Natural killer cell (primary cell): ENCODE measurements at regions not wholly inside any gene's neighbourhood (a gene's known extent, or its start where the extent isn't known, plus 50 kb on each side); places are given as distances from the start of the nearest gene placed in this dataset.

Experiments used
- ATAC-seq, 3 donors: fragments of 150-1000 bp in 2 of 3; fragments of 200-7000 bp in 1 of 3; cut with Tn5 transposase; 1 replicate in 1 of 3; 2 replicates in 2 of 3; pipeline ENCODE4 v1.10.0; 2021; ENCODE audit warnings: mild to moderate bottlenecking in 2 of 3, moderate library complexity in 2 of 3
- DNase-seq, 2 donors: peaks; one replicate each; pipeline versions ENCODE4 v3.0.0 to v3.0.0-alpha.2; 2013 to 2021; ENCODE audit warnings: mixed read lengths in 1 of 2
- H3K27ac ChIP-seq: one replicate; pipeline ENCODE4 v1.5.1; 2013; ENCODE audit warnings: mild to moderate bottlenecking, low read length
- H3K27me3 ChIP-seq: one replicate; pipeline ENCODE4 v1.6.1; 2013; ENCODE audit warnings: low read length; ENCODE audit not compliant: control insufficient read depth, insufficient read depth
- H3K36me3 ChIP-seq: one replicate; pipeline ENCODE4 v1.6.1; 2013; ENCODE audit warnings: low read length; ENCODE audit not compliant: control insufficient read depth, insufficient read depth
- H3K4me1 ChIP-seq: one replicate; pipeline ENCODE4 v1.6.1; 2013; ENCODE audit warnings: low read length; ENCODE audit not compliant: control insufficient read depth, insufficient read depth
- H3K4me3 ChIP-seq: one replicate; pipeline ENCODE4 v1.5.1; 2013; ENCODE audit warnings: low read length
- H3K9me3 ChIP-seq: one replicate; pipeline ENCODE4 v1.6.1; 2013; ENCODE audit warnings: low read length; ENCODE audit not compliant: control insufficient read depth, insufficient read depth
- H3K27ac Mint-ChIP-seq, 2 donors: one replicate each; pipeline ENCODE4 v1.8.0; 2022; ENCODE audit warnings: mild to moderate bottlenecking in 2 of 2, mixed read lengths in 2 of 2, moderate library complexity in 1 of 2
- H3K27me3 Mint-ChIP-seq, 2 donors: one replicate each; pipeline ENCODE4 v1.8.0; 2022; ENCODE audit warnings: low read depth in 2 of 2, mixed read lengths in 2 of 2
- H3K36me3 Mint-ChIP-seq: one replicate; pipeline ENCODE4 v1.8.0; 2022; ENCODE audit warnings: mixed read lengths
- H3K4me1 Mint-ChIP-seq, 2 donors: one replicate each; pipeline ENCODE4 v1.8.0; 2022; ENCODE audit warnings: mixed read lengths in 2 of 2
- H3K4me3 Mint-ChIP-seq: one replicate; pipeline ENCODE4 v1.8.0; 2022; ENCODE audit warnings: mild to moderate bottlenecking, moderate library complexity, mixed read lengths
- H3K9me3 Mint-ChIP-seq, 2 donors: one replicate each; pipeline ENCODE4 v1.8.0; 2022; ENCODE audit warnings: mixed read lengths in 2 of 2
- CTCF ChIP-seq: fragments of 200-600 bp; IDR thresholded peaks from one replicate; pipeline ENCODE4 v1.8.0; 2022; ENCODE audit warnings: antibody characterized with exemption
- WGBS: methylation state at CpG from one replicate; pipeline ENCODE4 v1.1.7; 2013; ENCODE audit warnings: missing lambda C conversion rate; ENCODE audit not compliant: insufficient coverage; 5-methylcytosine and 5-hydroxymethylcytosine counted together
- intact Hi-C: fragments of 100-400 bp; cut with micrococcal nuclease; formaldehyde crosslinking; loops from one replicate; pipeline ENCODE4 v1.14.2; 2022

DNA sequence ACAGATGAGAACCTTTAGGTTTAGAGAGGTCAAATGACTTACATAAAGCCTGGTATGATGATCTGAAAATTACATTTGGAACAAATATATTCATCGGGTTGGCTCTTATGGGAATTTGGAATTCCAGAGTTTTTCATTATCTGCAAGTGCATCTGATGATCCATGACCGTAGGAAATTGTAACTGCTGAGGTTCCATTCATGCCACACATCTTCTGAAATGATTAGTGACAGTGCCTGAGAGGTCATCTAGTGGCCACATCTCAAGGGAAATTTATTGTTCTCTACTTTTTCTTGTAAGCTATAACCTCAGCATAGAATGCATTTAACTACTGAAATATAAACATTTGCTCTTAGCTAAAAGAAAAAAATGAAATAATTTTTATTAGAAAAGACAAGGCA, 105.8 kb upstream of the NWD2 start:
- H3K27me3 Mint-ChIP-seq = no peaks in the 10 kb centered on the region
- no peak overlapping the region for H3K27ac Mint-ChIP-seq
- DNase-seq (no peak), ATAC-seq (no peak)
- H3K9me3 Mint-ChIP-seq = peaks cover 3% of the 10 kb centered on the region in 2 donors
- TF ChIP-seq CTCF = no peak
- H3K4me1 Mint-ChIP-seq = no peaks in the 10 kb centered on the region
- no peaks in the 10 kb centered on the region for H3K4me1 ChIP-seq
- no peak overlapping the region for H3K4me3 Mint-ChIP-seq
- no peaks in the 10 kb centered on the region for H3K36me3 ChIP-seq
- no peak overlapping the region for H3K27ac ChIP-seq
- WGBS = 40% methylated on average over 2 of the region's 2 CpGs
- H3K27me3 ChIP-seq = no peaks in the 10 kb centered on the region
- H3K9me3 ChIP-seq = no peaks in the 10 kb centered on the region
- H3K4me3 ChIP-seq = no peak overlapping the region
- no peaks in the 10 kb centered on the region for H3K36me3 Mint-ChIP-seq
- intact Hi-C loops = no loop called here

GRCh38 chr4:37139987-37140386, 104.6 kb upstream of the NWD2 start:
- Histone ChIP-seq H3K4me3 (no peak overlapping the region), H3K27me3 (no peaks in the 10 kb centered on the region), H3K27ac (no peak overlapping the region), H3K9me3 (no peaks in the 10 kb centered on the region), H3K4me1 (no peaks in the 10 kb centered on the region), H3K36me3 (no peaks in the 10 kb centered on the region)
- 6% methylated on average over 1 of the region's 1 CpG for WGBS
- Mint-ChIP-seq H3K27me3 (no peaks in the 10 kb centered on the region), H3K9me3 (peaks cover 5 to 7% of the 10 kb centered on the region in 2 donors), H3K4me3 (no peak overlapping the region), H3K36me3 (no peaks in the 10 kb centered on the region), H3K4me1 (no peaks in the 10 kb centered on the region), H3K27ac (no peak overlapping the region)
- TF ChIP-seq CTCF = no peak
- DNase-seq (no peak), ATAC-seq (no peak)
- intact Hi-C loops = no loop called here

- H3K27me3 ChIP-seq = no peaks in the 10 kb centered on the region
- no peaks in the 10 kb centered on the region for H3K36me3 ChIP-seq
- no peak for DNase-seq
- no peak overlapping the region for H3K27ac ChIP-seq
- H3K4me3 ChIP-seq = no peak overlapping the region
- no peak for TF ChIP-seq CTCF
- Mint-ChIP-seq H3K27ac (no peak overlapping the region), H3K4me1 (no peaks in the 10 kb centered on the region), H3K36me3 (no peaks in the 10 kb centered on the region), H3K27me3 (no peaks in the 10 kb centered on the region), H3K9me3 (peaks cover 12 to 18% of the 10 kb centered on the region in 2 donors), H3K4me3 (no peak overlapping the region)
- peaks cover 4% of the 10 kb centered on the region for H3K9me3 ChIP-seq
- intact Hi-C loops = no loop called here
- no peaks in the 10 kb centered on the region for H3K4me1 ChIP-seq
- no peak for ATAC-seq
- 78% methylated on average over 2 of the region's 2 CpGs for WGBS
Measured at GRCh38 chr4:37146260-37146659, 98.3 kb upstream of the NWD2 start.

GRCh38 chr4:37157476-37158167, 86.9 kb upstream of the NWD2 start:
- Histone ChIP-seq H3K4me3 (no peak overlapping the region), H3K36me3 (no peaks in the 10 kb centered on the region), H3K27ac (no peak overlapping the region), H3K27me3 (no peaks in the 10 kb centered on the region), H3K9me3 (no peaks in the 10 kb centered on the region), H3K4me1 (no peaks in the 10 kb centered on the region)
- 97% methylated on average over 2 of the region's 2 CpGs for WGBS
- DNase-seq (no peak), ATAC-seq (no peak)
- Mint-ChIP-seq H3K4me1 (no peaks in the 10 kb centered on the region), H3K9me3 (peaks cover 0 to 4% of the 10 kb centered on the region in 2 donors), H3K27me3 (no peaks in the 10 kb centered on the region), H3K36me3 (no peaks in the 10 kb centered on the region), H3K4me3 (no peak overlapping the region), H3K27ac (no peak overlapping the region)
- intact Hi-C loops = no loop called here
- no peak for TF ChIP-seq CTCF
